ENCODE measurements at regions not wholly inside any gene's neighbourhood (a gene's known extent, or its start where the extent isn't known, plus 50 kb on each side); places are given as distances from the start of the nearest gene placed in this dataset.

- TF ChIP-seq, protein P1, sequence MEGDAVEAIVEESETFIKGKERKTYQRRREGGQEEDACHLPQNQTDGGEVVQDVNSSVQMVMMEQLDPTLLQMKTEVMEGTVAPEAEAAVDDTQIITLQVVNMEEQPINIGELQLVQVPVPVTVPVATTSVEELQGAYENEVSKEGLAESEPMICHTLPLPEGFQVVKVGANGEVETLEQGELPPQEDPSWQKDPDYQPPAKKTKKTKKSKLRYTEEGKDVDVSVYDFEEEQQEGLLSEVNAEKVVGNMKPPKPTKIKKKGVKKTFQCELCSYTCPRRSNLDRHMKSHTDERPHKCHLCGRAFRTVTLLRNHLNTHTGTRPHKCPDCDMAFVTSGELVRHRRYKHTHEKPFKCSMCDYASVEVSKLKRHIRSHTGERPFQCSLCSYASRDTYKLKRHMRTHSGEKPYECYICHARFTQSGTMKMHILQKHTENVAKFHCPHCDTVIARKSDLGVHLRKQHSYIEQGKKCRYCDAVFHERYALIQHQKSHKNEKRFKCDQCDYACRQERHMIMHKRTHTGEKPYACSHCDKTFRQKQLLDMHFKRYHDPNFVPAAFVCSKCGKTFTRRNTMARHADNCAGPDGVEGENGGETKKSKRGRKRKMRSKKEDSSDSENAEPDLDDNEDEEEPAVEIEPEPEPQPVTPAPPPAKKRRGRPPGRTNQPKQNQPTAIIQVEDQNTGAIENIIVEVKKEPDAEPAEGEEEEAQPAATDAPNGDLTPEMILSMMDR (conservative IDR thresholded peaks at IDR 0.05) = no peak
- TF ChIP-seq EZH2 (IDR thresholded peaks at IDR 0.05; ENCODE audit: low read depth) = no peak
Observed at GRCh38 chr16:85284141-85284817, 172.0 kb upstream of the CIBAR2 start.

All from PC-9 (cell line).